CD4-positive, alpha-beta T cell treated with Interleukin-2 at 100 ng/mL for 4 hours (primary cell): ENCODE measurements at regions not wholly inside any gene's neighbourhood (a gene's known extent, or its start where the extent isn't known, plus 50 kb on each side); places are given as distances from the start of the nearest gene placed in this dataset.
"Not testable (repeated sequence)": the region's sequence is repeated elsewhere in the genome, so short reads cannot be mapped to it uniquely, and the experiment has no call there.

ENCODE experiments used
- DNase-seq: peaks from one replicate; pipeline ENCODE4 v3.0.0-alpha.2; 2020; ENCODE audit warnings: low spot score

GRCh38 chr7:65800890-65801341 is 72.0 kb upstream of the VKORC1L1 start:
- DNase-seq, result no peak

- DNase-seq, result no peak
These were observed 68.0 kb upstream of the VKORC1L1 start for GRCh38 chr7:65804887-65805286.

GRCh38 chr7:65807067-65807466 is 65.8 kb upstream of the VKORC1L1 start:
- not testable (repeated sequence) for DNase-seq

GRCh38 chr7:65809259-65809981 is 63.5 kb upstream of the VKORC1L1 start:
- DNase-seq, result no peak

- no peak for DNase-seq
These were observed 62.9 kb upstream of the VKORC1L1 start for GRCh38 chr7:65809982-65810288.

- no peak for DNase-seq
These were observed 60.6 kb upstream of the VKORC1L1 start for GRCh38 chr7:65812281-65812680.

- DNase-seq, result not testable (repeated sequence)
These were observed 58.2 kb upstream of the VKORC1L1 start for GRCh38 chr7:65814556-65815167.

GRCh38 chr7:65820287-65820950 is 52.5 kb upstream of the VKORC1L1 start:
- DNase-seq, result no peak
